ENCODE measurements at regions not wholly inside any gene's neighbourhood (a gene's known extent, or its start where the extent isn't known, plus 50 kb on each side); places are given as distances from the start of the nearest gene placed in this dataset.

GRCh38 chr20:52426856-52427255 lies 235.3 kb upstream of the ZFP64 start:
- TF ChIP-seq EZH2 (IDR thresholded peaks at IDR 0.05; ENCODE audit: insufficient read depth, poor library complexity, severe bottlenecking) (no peak), EZH2phosphoT487 (IDR thresholded peaks at IDR 0.05; ENCODE audit: insufficient read depth, low read depth) (no peak)
